ENCODE measurements at regions not wholly inside any gene's neighbourhood (a gene's known extent, or its start where the extent isn't known, plus 50 kb on each side); places are given as distances from the start of the nearest gene placed in this dataset.

DNA sequence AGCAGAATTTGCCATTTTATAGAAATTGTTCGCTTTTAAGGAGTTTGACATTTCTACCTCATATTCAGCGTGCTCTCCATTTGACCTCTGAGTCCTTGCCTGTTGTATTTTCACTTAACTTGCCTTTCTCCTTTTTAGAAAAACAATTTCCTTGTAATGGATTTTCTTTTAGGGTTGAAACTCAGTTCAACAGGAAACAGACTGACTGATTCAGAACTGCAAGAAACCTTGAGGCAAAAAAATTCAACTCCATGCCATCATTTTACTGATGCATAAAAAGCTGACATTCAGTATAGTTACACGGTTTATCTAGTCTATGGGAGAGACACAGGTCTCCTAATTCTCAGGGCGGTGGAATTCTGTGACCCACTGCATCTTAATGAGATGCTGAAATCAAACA, 59.8 kb downstream of the MRPS30 start:
- no peaks in the 10 kb centered on the region for H3K4me1 Mint-ChIP-seq
- H3K9me3 Mint-ChIP-seq, result no peaks in the 10 kb centered on the region
- no peak overlapping the region for H3K4me3 Mint-ChIP-seq
- H3K27me3 Mint-ChIP-seq, result no peaks in the 10 kb centered on the region
- no peak for ATAC-seq
- no peak overlapping the region for H3K27ac Mint-ChIP-seq
- H3K36me3 Mint-ChIP-seq, result no peaks in the 10 kb centered on the region

DNA sequence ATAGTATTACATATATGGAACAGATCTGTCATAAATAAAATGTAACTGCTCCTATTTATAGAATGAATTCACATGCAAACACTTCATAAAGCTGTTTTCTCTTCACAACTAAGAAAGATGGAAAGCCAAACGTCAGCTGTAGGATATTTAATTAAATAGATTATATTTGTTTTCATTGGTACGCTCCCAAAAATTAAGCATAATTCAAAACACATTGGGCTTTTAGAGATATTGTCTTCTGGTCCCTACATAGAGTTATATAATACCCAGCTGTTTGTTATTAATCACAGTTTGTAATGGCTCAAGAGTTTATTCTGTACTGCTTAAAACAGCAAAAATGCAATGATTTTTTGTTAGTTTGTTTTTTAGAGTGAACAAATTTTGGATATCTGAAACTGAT, 61.2 kb downstream of the MRPS30 start:
- Mint-ChIP-seq H3K4me1 (peaks cover 4% of the 10 kb centered on the region), H3K9me3 (no peaks in the 10 kb centered on the region), H3K4me3 (no peak overlapping the region), H3K27ac (no peak overlapping the region), H3K36me3 (no peaks in the 10 kb centered on the region), H3K27me3 (no peaks in the 10 kb centered on the region)
- no peak for ATAC-seq

DNA sequence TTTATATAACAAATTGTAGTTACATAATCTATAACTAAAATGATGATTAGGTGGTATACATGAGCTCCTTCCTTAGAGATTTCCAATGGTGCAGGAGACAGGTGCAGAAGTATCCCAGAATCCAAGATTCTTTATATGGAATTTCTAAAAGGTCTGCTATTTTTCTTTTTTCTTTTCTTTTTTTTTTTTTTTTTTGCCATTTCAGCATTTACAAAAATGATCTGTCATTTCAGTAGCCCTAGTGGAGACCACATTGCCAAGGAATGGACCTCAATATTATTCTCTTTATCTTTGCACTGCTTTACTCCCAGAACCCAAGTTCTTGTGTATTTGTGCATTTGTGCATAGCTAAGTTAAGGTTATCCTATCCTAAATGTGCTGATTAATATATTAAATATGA, 61.7 kb downstream of the MRPS30 start:
- Mint-ChIP-seq H3K27me3 (no peaks in the 10 kb centered on the region), H3K4me3 (no peak overlapping the region), H3K9me3 (no peaks in the 10 kb centered on the region), H3K36me3 (no peaks in the 10 kb centered on the region), H3K4me1 (peaks cover 7% of the 10 kb centered on the region), H3K27ac (no peak overlapping the region)
- ATAC-seq, result no peak

DNA sequence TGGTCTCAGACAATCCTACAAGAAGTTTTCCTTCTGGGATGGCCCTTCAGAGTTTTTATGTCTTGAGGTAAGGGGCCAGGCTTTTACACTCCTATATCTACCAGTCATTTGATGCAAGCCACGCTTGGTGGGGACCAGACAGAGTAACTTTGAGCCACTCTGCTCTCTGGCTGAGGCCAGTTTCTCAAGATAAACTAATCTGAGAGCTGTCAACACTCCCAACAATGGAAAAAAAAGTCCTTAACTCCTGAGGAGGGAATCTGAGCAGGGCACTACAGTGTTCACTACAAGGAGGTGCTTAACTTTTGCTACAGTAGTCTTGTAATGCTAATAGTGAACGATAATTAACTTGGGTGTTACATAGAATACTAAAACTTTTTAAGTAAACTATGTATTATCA, 62.7 kb downstream of the MRPS30 start:
- no peak overlapping the region for H3K4me3 Mint-ChIP-seq
- no peak for ATAC-seq
- no peaks in the 10 kb centered on the region for H3K27me3 Mint-ChIP-seq
- H3K36me3 Mint-ChIP-seq, result no peaks in the 10 kb centered on the region
- no peak overlapping the region for H3K27ac Mint-ChIP-seq
- peaks cover 16% of the 10 kb centered on the region for H3K4me1 Mint-ChIP-seq
- no peaks in the 10 kb centered on the region for H3K9me3 Mint-ChIP-seq

DNA sequence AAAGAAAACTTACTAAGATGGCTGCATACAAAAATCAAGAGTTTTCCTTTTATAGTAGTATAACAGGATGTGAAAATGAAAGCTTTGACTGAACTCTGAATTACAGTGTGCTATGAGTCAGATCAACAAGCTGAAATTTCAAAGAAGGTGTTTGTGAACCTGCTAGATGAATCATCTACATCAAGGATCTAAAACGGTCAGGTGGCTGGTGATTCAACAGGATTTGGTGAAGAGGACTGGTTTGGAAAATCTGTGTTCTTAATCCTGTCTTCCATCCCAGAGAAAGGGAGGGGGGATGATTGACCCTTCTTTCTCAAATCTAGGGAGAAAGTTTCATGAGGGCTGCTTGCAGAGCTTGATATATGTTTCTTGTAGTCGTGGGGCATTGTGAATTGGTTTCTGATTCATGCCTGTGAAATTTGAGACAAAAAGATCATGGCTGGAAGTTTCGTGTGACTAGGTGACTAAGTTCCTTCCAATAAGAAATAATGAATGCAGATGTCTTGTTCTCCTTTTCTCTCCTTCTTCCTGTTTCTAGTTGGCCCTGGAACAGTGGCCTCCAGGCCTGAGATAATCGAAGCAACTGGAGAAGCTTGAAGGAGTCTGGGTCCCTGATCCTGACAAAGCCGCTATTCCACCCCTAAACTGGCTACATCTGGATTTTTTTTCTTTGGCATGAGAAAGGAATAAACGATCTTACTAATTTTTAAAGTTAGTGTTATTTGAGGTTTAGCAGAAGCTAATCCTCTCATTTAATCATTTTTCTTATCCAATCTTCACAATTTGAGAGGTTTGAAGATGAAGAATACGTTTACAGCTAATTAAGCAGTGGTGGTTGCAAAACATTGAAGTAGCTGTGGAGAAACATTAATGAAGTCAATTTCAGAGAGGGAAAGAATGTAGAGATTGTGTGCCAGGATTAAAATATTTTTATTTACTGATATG, 67.2 kb downstream of the MRPS30 start:
- Mint-ChIP-seq H3K9me3 (no peaks in the 10 kb centered on the region), H3K27me3 (no peaks in the 10 kb centered on the region), H3K4me1 (peaks cover 16% of the 10 kb centered on the region), H3K36me3 (no peaks in the 10 kb centered on the region), H3K27ac (peak overlapping the region; percentile 87), H3K4me3 (peak overlapping the region; percentile 44)
- ATAC-seq, result peak; percentile 94

DNA sequence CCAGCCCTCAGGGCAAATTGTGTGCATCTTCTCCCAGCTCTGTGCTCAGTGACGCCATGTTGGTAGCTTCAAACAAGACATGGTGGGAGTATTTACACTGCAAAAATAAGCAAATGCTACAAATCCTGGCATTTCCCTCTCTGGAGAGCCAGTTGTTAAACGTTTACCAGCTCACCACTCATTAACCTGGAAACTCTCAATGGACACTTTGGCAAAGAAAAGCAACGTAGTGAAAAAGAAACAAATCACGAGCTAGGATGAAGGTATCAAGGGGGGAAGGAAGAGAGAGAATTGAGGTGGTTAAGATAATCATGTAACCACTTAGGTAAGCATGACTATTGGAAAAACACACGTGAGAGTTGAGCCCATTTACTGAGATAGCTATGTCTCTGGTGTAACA, 72.5 kb downstream of the MRPS30 start:
- Mint-ChIP-seq H3K27ac (no peak overlapping the region), H3K9me3 (peaks cover 3% of the 10 kb centered on the region), H3K36me3 (no peaks in the 10 kb centered on the region), H3K27me3 (no peaks in the 10 kb centered on the region), H3K4me1 (peaks cover 1% of the 10 kb centered on the region), H3K4me3 (no peak overlapping the region)
- ATAC-seq, result no peak

DNA sequence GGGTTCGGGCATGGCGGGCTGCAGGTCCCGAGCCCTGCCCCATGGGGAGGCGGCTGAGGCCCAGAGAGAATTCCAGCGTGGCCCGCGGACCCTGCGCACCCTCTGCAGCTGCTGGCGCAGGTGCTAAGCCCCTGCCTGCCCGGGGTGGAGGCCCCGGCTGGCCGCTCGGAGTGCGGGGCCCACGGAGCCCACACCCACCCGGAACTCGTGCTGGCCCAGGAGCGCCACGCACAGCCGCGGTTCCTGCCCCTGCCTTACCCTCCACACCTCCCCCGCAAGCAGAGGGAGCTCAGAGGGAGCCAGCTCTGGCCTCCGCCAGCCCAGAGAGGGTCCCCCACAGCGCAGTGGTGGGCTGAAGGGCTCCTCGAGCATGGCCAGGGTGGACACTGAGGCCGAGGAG, 75.3 kb downstream of the MRPS30 start:
- no peak overlapping the region for H3K27ac Mint-ChIP-seq
- H3K4me1 Mint-ChIP-seq, result no peaks in the 10 kb centered on the region
- peak; percentile 58 for ATAC-seq
- no peaks in the 10 kb centered on the region for H3K36me3 Mint-ChIP-seq
- H3K27me3 Mint-ChIP-seq, result no peaks in the 10 kb centered on the region
- peaks cover 3% of the 10 kb centered on the region for H3K9me3 Mint-ChIP-seq
- H3K4me3 Mint-ChIP-seq, result no peak overlapping the region

DNA sequence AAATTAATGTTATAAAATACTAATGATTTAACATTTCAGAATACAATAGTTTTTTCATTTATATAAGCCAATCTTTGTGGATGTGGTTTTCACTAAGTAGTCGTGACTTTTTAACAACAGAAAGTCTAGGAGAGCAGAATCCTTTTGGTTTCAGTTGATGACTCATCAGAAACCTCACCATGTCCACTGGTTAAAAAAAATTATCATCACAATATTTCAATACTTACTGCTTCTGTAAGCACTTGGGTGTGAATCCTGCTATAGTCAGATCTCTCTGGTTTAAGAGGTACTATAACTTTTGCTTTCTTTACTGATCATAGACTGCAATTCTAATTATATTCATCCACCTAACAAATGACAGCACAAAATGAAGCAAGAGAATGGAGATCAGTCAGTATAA, 77.2 kb downstream of the MRPS30 start:
- no peak overlapping the region for H3K4me3 Mint-ChIP-seq
- H3K36me3 Mint-ChIP-seq, result no peaks in the 10 kb centered on the region
- H3K27ac Mint-ChIP-seq, result no peak overlapping the region
- no peaks in the 10 kb centered on the region for H3K27me3 Mint-ChIP-seq
- ATAC-seq, result no peak
- H3K9me3 Mint-ChIP-seq, result peaks cover 3% of the 10 kb centered on the region
- H3K4me1 Mint-ChIP-seq, result no peaks in the 10 kb centered on the region

DNA sequence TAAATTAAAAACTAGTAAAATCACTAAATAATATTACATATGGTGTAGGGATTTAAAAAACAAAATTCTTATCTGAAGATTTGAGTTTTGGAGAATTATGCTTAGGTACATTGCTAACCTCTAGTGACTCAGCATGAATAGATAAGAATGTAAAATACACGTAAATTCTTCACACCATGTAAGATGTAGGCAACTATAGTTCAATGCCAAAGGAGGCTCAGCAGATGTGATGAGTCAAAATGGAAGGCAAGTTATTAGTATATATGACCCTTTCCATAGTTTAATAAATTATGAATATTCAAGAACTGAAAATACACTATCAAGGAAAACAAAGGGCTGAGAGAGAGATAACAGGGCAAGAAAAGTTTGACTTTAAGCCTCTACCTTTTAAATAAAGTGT, 79.0 kb downstream of the MRPS30 start:
- Mint-ChIP-seq H3K27ac (no peak overlapping the region), H3K36me3 (no peaks in the 10 kb centered on the region), H3K27me3 (no peaks in the 10 kb centered on the region), H3K4me3 (no peak overlapping the region), H3K9me3 (peaks cover 3% of the 10 kb centered on the region), H3K4me1 (no peaks in the 10 kb centered on the region)
- no peak for ATAC-seq

DNA sequence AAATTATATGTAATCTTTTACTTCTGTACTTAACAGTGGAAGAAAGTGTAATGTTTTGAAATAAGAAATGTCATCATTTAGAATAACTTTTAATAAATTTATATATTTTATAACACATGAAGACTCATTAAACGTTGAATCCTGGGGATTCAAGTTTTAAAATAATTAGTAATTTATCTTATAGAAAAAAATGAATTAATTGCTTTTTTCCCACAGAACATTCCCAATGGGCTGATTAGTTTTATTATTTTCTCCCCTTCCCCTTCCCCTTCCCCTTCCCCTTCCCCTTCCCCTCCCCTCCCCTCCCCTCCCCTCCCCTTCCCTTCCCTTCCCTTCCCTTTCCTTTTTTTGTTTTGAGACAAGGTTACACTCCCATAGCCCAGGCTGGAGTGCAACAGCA, 79.7 kb downstream of the MRPS30 start:
- no peak overlapping the region for H3K4me3 Mint-ChIP-seq
- H3K36me3 Mint-ChIP-seq, result no peaks in the 10 kb centered on the region
- H3K27ac Mint-ChIP-seq, result no peak overlapping the region
- peaks cover 6% of the 10 kb centered on the region for H3K27me3 Mint-ChIP-seq
- no peaks in the 10 kb centered on the region for H3K4me1 Mint-ChIP-seq
- H3K9me3 Mint-ChIP-seq, result peaks cover 4% of the 10 kb centered on the region
- ATAC-seq, result no peak

DNA sequence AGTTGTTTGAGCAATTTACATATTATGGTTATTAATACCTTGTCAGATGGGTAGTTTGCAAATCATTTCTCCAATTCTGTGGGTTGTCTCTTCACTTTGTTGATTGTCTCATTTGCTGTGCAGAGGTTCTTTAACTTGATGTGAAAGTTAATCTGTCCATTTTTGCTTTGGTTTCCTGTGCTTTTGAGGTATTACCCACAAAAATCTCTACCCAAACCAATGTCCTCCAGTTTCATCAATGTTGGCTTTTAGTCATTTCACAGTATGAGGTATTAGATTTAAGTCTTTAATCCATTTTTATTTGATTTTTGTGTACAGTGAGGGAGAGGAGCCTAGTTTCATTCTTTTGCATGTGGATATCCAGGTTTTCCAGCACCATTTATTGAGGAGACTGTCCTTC, 82.4 kb downstream of the MRPS30 start:
- Mint-ChIP-seq H3K36me3 (no peaks in the 10 kb centered on the region), H3K4me1 (no peaks in the 10 kb centered on the region)
- ATAC-seq, result no peak

DNA sequence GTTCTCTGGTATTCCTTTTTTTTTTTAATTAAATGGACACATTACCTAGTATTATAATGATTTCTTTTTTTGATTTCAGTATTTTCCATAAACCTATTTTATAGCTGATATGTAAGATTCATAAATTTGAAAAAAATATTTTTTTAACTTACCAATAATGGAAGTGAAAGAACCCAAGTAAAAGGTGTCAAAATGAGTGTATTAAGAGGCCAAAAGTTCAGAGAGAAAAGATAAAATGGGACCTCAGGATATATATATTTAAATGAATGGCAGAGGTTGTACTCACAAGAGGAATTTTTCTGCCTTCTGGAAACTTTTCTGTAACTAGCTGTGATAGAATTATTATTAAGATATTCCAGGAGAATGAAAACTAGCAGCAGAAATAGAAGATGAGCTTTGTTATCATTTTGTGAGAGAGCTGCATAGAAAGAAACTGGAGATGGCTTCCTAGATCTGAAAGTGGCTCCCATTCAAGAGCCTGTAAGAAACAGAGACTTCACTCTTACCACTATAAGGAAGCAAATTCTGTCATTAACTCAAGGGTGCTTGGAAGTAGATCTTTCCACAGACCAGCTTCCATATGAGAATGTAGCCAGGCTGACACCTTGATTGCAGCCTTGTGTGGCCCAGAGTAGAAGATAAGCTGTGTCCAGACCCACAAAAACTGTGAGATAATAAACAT, 91.7 kb downstream of the MRPS30 start:
- Mint-ChIP-seq H3K4me1 (no peaks in the 10 kb centered on the region), H3K36me3 (no peaks in the 10 kb centered on the region), H3K27me3 (no peaks in the 10 kb centered on the region), H3K4me3 (no peak overlapping the region), H3K27ac (no peak overlapping the region), H3K9me3 (no peaks in the 10 kb centered on the region)
- ATAC-seq, result no peak

More for the DNA sequence above, 82.4 kb downstream of the MRPS30 start:
- H3K27ac Mint-ChIP-seq, result no peak overlapping the region
- H3K4me3 Mint-ChIP-seq, result no peak overlapping the region
- H3K9me3 Mint-ChIP-seq, result peaks cover 4% of the 10 kb centered on the region
- peaks cover 13% of the 10 kb centered on the region for H3K27me3 Mint-ChIP-seq

DNA sequence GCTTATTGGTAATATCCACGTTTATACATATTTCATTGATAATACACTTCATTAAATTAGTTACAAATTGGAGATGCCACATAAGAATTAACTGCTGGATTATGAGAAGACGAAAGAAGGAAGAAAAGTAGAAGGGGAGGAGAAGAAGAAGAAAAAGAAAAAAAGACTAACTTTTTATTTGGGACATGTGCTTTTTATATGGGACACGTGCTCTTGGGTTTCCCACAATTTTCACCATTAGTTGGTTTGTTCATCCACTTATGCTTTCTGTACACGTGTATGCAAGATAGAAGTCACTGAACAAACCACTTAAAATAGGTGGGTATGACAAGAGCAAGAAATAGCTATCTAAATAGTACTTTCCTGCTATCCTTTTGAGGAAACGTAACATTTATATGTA, 98.6 kb downstream of the MRPS30 start:
- H3K27ac Mint-ChIP-seq, result no peak overlapping the region
- H3K4me1 Mint-ChIP-seq, result no peaks in the 10 kb centered on the region
- H3K4me3 Mint-ChIP-seq, result no peak overlapping the region
- no peaks in the 10 kb centered on the region for H3K27me3 Mint-ChIP-seq
- H3K36me3 Mint-ChIP-seq, result no peaks in the 10 kb centered on the region
- no peaks in the 10 kb centered on the region for H3K9me3 Mint-ChIP-seq
- ATAC-seq, result no peak

DNA sequence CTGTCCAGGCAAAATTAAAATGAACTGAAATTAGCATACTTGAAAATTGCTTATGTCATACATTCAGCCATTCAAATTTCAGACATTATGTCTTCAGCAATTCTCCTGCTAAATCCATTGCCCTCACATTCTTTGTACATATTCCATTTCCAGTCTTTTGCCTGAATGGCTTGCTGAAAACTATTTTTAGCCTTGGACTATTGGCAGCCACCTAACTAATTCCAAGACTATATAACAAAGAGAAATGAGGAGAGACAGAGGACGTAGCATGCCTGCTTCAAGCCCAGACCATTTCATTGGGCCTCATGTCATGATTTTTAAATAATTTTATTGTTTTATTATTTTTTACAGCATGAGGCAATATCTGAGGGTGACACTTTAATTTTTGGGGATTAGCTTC, 100.3 kb downstream of the MRPS30 start:
- no peak overlapping the region for H3K4me3 Mint-ChIP-seq
- no peaks in the 10 kb centered on the region for H3K9me3 Mint-ChIP-seq
- no peaks in the 10 kb centered on the region for H3K27me3 Mint-ChIP-seq
- ATAC-seq, result no peak
- H3K4me1 Mint-ChIP-seq, result no peaks in the 10 kb centered on the region
- H3K36me3 Mint-ChIP-seq, result no peaks in the 10 kb centered on the region
- no peak overlapping the region for H3K27ac Mint-ChIP-seq

DNA sequence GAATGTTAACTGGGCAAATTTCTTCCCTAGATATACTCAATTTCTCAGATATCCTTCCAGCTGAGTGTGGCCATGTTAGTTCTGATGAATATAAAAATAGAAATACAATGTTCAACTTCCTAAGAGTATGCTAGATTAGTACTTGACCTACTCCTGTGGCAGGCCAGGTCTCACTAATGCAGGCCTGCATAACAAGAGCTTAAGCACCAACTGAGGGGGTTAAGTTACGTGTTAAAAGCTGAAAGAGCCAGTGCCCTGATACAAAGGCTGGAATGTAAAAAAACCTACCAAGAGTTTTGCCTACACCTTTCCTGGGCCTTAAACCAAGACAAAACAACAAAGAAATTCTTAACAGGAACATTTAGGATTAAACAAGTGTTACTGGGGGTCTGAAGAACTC, 102.8 kb downstream of the MRPS30 start:
- ATAC-seq, result no peak
- no peaks in the 10 kb centered on the region for H3K27me3 Mint-ChIP-seq
- no peak overlapping the region for H3K27ac Mint-ChIP-seq
- no peaks in the 10 kb centered on the region for H3K36me3 Mint-ChIP-seq
- no peak overlapping the region for H3K4me3 Mint-ChIP-seq
- no peaks in the 10 kb centered on the region for H3K4me1 Mint-ChIP-seq
- no peaks in the 10 kb centered on the region for H3K9me3 Mint-ChIP-seq

DNA sequence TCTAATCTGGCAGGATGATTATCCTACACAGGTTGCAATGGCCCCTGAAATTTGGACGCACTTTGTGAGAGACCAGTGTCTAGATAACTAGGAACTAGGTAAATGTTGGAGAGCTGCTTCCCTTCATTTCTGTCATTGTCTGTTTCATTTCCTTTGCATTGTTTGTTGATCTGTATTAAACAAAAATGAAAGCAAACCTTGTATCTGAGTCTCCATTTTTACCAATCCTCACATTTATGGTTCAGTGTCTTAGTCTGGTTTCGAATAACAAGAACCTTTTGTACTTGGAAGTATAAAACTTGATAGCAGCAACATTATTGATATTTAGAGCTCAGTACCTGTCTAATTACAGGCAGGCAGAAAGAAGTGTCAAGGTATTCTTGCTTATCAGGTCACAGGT, 105.5 kb downstream of the MRPS30 start:
- H3K27ac Mint-ChIP-seq, result no peak overlapping the region
- H3K9me3 Mint-ChIP-seq, result no peaks in the 10 kb centered on the region
- no peak for ATAC-seq
- no peaks in the 10 kb centered on the region for H3K36me3 Mint-ChIP-seq
- no peaks in the 10 kb centered on the region for H3K4me1 Mint-ChIP-seq
- no peak overlapping the region for H3K4me3 Mint-ChIP-seq
- H3K27me3 Mint-ChIP-seq, result no peaks in the 10 kb centered on the region

Measured in stimulated activated memory B cell treated with anti-CD40 and anti-IgM and Interleukin-4, amounts not matched to agents 10 μg/mL and 1 μg/mL and 100 μg/mL, for 72 hours (primary cell).